ENCODE measurements at regions not wholly inside any gene's neighbourhood (a gene's known extent, or its start where the extent isn't known, plus 50 kb on each side); places are given as distances from the start of the nearest gene placed in this dataset.

DNA sequence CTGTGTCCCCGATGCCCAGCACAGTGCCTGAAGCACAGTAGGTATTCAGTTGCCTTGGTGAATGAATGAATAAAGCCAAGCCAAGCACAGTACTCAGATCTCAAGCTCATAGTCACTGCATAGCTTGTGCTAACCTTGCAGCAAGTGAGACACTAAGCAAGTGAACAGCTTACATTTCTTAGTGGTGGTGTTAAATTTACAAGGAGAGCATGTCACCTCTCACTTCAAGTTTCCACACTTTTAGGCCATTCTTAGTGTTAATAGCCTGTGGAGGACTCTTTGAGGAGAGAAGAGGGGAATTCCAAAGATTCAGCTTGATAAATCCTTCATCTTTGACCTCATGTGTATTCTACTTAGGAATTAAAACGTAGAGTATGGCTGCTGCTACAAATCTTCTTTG, 104.7 kb downstream of the C9orf152 start:
- no peak for DNase-seq

DNA sequence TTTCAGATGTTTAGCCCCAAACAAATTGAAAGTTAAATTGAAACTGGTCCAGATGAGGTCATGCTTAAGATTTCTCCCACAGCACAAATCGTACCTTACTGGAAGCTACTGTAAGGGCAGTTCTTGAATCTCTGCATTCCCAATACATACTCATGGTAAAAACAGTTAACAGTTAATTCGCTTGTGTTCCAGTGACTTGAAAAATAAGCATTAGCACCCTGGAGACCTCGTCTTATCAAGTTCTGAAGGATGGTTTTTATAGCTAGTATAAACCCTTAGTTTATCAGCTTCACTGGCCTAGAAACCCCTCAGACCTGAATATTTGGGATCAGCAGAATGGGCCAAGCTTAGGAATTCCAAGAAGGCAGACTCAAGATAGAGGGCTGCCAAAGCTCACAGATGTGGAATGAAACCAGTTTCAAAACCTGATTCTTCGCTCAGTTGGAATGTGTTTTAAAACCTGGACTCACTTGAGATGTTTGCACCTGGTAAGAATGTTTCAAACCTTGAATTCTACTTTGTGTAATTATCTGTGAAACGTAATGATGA, 103.6 kb downstream of the C9orf152 start:
- no peak for DNase-seq

DNA sequence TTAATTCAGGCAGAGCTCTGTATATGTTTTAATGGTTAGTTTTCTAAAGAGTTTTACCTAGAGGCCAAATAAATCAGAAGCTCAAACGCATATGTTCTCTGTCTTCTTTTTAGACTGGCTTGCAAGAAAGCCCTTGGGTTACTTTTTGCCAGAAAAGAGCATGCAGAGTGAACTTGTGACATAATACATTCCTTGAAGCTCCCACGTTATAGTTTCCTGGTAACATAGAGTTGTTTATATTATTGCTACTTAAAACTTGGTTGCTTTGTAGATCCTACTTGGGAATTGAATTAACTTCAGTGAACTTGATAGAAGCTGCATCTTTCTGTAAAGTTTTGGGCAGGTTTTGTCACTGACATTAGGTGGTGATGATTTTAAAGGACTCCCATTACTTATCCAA, 102.9 kb downstream of the C9orf152 start:
- no peak for DNase-seq

DNA sequence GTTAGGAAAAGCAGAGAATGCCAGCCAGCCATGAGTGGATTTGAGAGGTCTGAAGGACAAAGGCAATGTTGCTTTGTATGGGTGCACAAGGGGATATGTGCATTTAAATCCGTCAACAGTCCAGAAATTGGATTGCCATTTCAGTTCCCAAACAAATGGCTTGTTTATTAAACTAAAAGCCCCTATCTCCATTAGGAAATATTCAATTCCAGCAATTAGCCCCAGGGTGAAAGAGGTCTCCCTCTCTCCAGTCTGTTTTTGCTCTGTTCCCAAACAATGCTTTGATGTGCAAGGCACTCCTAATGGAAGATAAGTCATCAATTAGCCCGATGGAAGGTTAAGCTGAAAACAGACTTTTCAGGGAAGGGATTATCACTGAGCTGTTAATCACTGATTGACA, 101.3 kb downstream of the C9orf152 start:
- no peak for DNase-seq

DNA sequence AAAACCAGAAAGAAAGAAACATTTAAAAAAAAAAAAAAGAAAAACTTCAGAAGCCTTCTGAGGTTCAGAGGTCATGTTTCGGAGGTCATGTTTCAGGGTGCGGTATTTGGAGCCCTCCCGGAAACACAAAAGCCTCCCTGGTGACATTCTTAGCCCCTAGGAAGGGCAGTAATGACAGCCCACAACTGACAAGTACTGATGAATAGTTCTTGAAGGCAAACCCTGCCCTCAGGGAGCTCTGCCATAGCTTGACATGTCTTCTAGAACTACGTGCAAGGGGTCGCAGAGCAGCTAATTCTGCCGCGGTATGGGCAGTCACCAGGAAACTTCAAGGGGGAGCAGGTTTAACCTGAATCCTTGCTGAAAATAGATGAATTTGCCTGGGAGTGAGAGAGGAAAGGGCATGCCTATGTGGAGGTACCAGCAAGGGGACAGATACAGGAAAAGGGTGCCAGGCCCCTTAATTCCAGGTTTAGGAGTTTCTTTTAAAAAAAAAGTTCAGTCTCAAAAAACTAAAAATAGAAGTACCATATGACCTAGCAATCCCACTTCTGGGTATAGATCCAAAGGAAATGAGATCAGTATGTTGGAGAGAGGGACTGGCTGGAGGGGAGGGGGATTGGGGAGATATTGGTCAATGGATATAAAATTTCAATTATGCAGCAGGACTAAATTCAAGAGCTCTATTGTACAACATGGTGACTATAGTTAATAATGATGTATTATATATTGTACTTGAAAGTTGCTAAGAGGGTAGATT, 98.4 kb downstream of the C9orf152 start:
- no peak for DNase-seq

DNA sequence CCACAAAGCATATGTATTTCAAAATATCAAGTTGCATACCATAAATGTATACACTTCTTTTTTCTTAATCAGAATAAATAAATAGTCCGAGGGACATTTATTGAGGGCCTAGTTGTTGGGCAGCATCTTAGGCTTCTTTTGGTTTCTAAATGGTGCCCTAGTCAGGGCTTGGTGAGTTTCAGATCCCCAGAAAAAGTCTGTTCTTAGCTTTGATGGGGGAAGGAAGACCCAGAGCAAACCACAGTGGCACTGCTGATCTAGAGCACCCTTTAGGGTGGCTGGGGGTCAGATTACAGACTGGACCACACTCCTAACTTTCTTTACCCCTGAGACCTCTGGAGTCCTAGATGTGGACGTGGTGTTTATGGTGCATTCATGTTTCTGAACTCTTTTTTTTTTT, 97.8 kb downstream of the C9orf152 start:
- no peak for DNase-seq

DNA sequence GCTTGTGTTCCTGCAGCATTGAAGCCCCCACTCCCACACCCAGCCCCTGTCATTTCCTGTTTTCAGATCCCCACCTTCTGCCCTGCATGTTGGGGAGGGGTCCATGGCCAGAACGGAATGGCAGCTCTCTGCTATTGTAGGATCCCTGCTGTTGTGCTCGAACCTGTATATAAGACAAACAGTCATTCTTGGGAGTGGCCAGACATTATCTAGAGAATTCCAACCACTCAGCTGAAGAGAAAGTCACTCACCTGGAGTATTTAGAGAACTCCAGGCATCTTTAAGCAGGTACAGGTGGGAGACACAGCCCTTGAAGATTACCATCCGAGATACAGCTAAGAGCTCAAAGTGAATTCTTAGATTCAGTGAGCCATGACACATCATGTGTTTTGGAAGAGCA, 96.1 kb downstream of the C9orf152 start:
- no peak for DNase-seq

DNA sequence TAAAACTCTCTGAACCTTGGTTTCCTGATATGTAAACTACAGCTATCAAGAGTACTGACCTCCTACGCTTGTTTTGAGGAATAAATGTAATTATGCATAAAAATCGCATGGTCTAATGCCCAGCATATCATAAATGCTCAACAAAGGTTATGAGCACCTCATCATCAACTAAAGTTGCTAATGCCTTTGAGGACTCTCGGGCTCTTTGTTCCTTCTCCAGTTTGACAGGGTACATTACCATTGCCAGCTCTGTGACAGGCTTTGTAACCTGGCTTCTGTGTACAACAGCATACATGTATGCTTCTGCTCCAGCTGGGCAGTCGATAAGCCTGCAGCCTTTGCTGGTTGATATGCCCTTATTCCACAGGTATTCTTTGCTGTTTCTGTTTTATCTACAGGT, 95.2 kb downstream of the C9orf152 start:
- DNase-seq: no peak

DNA sequence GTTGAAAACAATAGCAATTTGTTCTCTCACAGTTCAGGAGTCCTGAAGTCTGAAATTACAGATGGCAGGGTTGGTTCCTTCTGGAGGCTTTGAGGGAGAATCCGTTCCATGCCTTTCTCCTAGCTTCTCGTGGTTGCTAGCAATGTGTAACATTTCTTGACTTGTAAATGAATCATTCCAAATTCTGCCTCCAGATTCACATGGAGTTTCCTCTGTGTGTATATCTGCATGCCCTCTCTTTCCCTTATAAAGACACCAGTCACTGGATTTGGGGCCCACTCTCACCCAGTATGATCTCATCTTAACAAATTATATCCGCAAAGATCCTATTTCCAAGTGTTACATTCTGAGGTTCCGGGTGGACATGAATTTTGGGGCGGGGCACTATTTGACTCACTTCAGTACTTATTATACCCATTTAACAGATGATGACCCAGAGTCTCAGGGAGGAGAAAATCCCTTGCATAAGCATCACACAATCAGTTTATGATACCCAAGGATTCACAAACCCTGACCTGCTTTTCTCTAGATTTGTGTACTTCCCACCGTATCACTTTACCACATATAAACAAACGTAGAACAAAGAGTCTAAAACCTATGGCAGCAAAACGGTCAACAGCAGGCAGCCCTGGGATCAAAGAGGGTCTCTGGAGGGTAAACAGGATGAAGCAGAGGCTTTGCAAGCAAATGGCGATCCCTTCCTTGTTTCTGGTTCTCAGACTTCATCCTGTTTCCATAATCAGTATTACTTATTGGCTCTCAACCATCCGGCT, 93.7 kb downstream of the C9orf152 start:
- DNase-seq: no peak

DNA sequence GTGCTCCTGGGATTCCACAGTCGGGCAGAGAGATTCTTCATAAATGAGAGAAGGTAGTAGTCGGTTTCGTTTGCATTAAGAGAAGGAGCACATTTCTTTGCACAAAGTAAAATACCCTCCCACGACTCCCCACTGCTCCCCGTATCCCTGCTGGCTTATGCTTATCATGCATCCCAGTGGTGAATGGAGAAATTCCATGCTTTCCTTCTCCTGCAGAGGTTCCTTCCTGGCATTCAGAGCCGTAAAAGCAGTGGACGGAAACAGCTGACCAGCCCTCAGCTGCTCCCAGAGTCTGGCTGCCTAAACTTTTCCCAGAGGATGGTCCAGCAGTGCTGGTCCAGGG, 93.1 kb downstream of the C9orf152 start:
- no peak for DNase-seq

DNA sequence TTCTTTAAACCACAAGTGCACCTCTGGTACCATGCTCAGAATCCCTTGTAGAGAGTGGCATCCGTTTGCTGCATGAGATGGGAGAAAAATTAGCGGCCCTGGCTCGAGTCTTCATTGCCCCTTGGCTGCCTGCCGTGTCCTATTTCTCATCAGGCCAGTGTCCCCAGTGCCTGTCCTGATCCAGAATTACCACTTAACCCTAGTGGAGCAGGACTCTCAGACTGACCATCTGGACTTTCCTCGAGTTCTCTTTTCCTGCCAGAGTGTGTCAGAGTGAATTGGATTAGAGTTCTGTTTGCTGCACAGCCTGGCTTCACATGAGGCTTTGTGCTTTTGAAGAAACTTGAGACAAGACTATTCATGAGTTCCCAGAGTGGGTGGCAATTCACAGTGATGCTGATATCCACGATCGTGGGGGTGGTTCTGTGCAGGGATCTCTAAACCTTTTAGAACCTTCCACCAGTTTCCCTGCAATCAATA, 92.6 kb downstream of the C9orf152 start:
- no peak for DNase-seq

DNA sequence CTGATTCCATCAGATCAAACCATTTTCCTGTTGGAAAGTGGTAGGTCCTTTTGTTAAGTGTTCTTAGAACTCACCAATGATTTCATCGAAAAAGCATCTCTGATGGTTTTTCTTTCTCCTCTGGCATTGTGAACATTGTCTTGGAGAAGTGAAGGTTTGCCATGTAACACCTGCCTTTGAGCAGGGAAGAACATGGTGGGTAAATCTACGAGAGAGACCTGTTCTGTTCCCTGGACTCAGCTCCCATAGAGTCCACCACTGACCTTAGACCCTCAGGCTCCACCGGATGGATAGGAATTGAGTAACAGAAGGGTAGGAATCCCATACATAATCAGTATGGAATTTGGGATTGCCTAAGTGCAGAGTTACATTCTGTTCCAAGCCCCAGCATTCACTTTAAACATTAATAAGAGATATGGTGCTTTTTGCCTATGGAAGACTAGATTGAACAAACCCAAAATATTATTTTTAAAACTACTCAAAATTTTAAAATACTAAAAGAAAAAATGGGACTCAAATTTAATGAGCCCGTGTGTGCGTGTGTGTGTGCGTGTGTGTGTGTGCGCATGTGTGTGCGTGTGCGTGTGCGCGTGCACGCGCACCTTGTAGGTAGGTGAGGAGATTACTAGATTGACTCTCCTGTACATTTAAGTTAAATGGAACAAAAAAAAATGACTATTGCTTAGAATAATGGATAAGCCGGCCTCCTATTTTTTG, 92.0 kb downstream of the C9orf152 start:
- DNase-seq: no peak

DNA sequence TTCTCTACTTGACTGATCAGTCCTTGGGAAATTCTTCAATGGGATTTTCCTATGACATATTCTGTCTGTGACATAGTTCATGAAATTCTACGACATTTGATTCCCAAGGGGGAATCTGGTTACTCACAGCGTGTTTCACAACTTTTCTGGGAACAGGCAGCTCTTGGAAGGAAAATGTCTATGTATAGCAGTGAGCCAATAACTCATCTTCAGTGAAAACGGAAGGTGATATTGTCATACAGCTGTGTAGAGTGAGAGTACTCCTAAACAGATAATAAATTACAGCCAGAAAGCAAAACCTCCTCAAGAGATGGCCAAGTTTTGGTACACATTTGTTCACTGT, 91.4 kb downstream of the C9orf152 start:
- no peak for DNase-seq

DNA sequence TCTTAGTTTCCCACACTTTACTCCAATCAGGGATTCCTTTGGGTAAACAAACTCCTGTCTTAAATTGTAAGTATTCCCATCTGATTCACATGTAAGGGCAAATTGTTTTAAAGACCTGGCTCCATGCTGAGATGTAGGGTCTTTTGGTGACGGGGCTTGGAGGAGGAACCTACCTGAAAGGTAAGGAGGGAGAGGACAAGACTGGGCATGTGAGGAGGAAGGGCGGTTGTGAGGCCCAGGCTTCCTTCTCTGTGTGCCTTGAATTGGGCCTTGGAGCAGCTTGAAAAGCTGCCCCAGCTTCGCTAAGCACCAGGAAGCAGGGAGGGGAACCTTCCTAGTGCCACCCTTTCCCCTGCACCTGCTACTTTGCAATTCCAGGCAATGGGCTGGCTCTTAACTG, 86.8 kb downstream of the C9orf152 start:
- DNase-seq: no peak

DNA sequence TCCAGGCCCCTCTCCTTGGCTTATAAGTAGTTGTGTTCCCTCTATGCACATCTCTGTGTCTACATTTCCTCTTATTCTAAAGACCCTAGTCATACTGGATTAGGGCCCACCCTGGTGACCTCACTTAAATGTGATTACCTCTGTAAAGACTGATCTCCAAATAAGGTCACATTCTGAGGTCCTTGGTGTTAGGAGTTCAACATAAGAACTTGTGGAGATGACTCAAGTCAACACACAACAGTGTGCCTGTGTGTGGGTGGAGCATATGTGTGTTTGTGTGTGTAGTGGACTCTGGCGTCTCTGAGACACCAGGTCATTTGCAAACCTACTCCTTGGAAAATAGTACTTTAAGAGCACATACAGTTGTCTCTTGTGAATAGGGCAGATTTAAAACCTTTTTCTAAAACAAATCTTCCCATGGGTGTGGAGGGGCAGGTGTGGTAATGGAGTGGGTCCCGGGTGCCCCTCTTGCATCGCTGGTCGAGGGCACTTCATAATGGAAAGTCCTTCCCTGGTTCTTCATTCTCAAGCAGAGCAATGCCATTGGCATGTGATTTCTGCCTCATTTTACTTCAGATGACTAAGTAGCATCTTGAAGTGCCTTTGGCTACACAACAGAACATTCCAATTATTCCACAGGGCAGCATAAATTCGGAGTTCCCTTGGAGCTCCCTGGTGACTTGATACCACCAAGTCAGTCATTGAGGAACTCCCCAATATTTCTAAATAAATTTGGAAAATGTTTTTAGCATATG, 84.4 kb downstream of the C9orf152 start:
- no peak for DNase-seq

DNA sequence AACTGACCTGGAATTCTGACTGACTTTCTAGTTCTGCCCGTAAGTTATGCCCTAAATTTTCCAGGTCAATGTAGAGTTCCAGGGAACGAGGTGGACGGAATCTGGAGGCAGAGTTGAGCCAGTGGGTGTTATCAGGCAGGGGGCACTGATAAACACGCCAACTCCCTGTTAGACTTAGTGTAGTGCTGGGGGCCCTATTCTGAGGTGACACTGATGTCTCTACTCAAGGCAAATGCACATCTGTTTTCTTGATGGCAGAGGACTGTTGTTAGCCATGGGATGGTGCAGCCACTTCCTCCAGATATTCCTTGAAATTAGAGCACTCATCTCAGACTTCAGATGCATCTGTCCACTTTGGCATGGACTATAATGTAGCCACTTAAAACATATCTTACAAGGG, 83.5 kb downstream of the C9orf152 start:
- no peak for DNase-seq

DNA sequence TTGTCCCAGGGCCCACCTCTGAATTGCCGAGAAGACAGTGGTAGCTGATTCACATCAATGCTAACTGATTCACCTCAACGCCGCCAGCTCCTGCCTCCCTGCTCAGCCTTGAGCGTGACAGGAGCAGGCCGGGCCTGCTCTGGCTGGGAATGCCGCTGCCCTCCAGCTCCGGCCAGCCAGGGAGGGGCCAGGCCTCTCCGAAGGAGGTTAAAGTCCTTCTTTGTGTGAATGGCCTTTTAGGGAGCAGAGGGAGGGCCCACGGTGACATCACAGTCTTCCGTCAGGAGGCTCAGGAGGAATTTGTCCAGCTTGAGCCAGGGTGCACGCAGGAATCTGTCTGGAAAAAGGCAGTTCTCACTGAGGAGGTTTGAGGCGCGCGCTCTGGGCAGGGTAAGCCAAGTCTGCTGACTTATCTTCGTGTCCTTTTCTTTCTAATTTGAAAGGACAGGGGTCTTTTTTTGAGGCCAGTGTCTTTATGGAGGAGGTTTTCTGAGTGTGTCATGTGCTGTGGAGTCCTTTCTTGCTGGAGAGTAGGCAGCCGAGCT, 82.7 kb downstream of the C9orf152 start:
- DNase-seq: no peak

DNA sequence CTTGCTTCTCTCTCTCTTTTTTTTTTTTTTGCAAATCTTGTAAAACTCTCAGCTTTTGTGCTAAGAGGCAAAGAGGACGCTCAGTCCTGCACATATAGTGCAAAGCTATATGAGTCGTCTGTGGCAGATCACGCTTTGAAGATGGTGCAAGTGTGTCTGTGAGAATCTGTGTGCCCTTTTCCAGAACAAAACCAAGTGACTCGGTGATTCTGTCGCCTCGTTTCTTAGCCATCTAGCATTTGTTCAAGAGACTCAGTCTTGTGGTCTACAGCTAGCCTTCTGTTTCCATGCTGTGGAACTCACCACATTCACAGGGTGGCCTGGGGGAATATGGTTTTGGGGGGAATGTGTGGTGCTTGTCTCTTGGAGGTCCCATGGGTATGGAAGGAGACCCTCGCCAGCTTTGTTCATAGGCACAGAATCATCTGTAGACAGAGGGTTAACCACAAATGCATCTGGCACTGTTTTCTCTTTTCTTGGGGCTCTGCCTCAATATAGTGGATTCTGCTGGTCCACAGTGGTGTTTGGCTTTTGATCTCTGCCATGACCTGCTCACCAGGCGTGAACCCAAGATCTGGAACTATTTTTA, 82.1 kb downstream of the C9orf152 start:
- no peak for DNase-seq

DNA sequence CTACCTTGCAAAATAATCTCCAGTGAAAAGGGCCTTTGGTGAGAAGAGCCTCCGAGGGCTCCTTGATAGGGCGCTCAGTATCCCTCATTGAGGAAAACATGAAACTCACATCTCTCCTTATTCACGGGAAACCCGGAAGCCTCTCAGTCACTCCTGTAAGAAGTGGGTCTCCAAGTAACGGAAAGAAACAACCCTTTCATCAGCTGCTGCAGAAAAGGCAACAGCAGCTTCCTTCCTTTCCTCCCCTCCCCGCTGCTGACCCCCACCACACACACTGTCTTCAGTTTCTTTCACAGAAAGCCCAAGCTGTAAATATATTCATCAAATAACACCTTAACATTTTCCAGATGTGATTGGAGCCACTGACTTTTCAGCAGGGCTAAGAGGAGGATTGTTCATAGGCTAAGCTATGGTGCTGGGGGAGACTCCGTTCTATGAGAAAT, 81.4 kb downstream of the C9orf152 start:
- no peak for DNase-seq

DNA sequence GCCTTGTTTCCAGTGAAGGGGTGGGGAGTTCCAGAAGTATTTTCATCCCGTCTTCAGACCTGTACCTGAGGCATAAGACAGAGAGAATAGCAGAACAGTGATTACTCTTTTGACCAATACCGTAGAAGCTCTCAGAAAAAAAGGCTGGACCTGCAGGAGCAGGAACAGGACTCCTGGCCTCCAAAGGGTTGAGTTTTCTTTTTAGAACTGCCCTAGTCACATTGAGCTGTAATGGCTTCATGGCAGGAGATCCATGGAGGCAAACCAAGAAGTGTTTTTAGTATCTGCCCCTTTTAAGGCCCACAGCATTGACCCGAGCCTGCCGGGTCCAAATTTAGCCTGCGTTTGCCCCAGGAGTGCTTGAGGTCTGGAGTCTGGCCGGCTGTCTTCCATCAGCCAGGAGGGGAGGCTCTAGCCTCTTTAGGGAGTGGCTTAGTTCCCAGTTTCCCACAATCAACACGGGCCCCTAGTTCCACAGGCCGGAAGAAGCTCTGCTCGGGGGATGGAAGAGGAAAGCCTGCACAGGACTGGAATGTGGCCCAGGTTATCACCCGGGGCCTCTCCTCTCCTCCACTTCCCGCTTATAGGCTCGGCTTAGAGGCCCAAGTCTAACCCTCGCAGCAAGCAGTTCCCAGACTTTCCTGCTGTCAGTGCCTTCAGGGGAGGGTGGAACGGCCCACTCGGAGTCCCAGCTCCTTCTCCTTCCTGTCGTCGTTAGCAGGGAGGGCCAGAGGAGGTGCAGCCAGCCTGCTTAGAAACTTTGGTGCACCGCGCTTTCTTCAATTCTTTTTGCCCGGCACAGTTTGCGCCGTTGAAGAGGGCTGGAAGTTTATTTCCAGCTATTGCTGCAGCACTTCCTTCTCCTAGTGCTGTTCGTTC, 80.7 kb downstream of the C9orf152 start:
- DNase-seq: no peak

DNA sequence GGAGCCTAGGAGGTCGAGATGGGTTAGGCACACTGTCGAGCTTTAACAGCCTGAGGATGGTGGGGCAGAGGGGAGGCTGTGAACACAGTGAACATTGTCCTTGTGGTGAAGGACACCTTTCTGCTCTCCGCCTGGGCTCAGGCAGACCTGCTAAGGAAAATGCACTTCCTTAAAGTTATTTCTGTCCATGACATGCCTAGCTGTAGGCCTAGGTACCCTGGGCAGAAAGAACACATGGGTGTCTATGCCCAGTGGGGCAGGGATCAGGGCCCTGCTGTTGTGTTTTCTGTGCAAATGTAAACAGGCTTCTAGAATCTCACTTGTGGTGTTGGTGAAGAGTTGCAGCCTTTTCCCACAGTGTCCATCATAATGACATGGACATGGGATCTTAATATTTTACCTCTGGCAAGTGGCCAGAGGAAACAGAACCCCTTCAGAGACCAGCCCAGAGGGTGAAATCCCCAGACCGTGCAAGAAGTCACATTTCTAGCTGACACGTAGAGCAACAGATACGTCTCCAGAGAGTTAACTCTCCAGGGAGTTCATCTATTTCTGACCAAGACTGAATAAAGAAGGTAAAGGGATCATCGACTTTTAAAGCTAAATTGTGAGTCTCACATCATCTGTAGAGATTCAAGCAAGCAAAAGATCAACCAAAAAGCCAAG, 79.2 kb downstream of the C9orf152 start:
- no peak for DNase-seq
